ENCODE measurements at regions not wholly inside any gene's neighbourhood (a gene's known extent, or its start where the extent isn't known, plus 50 kb on each side); places are given as distances from the start of the nearest gene placed in this dataset.
"Not testable (repeated sequence)": the region's sequence is repeated elsewhere in the genome, so short reads cannot be mapped to it uniquely, and the experiment has no call there.

- ATAC-seq (replicated peaks in 1 of 2); H3K27ac Mint-ChIP-seq; H3K27me3 Mint-ChIP-seq (ENCODE audit: low read depth); H3K9me3 Mint-ChIP-seq; H3K4me3 Mint-ChIP-seq; H3K36me3 Mint-ChIP-seq (ENCODE audit: insufficient read depth in 2 of 2); DNase-seq; H3K4me1 Mint-ChIP-seq (ENCODE audit: low read depth): not testable (repeated sequence)
Measured at GRCh38 chr9:67635067-67635466, 223.7 kb upstream of the ANKRD20A1 start.

GRCh38 chr9:67611900-67612299, 246.8 kb upstream of the ANKRD20A1 start:
- not testable (repeated sequence) for H3K36me3 Mint-ChIP-seq (ENCODE audit: insufficient read depth in 2 of 2); DNase-seq; ATAC-seq (replicated peaks in 1 of 2); H3K4me3 Mint-ChIP-seq; H3K27me3 Mint-ChIP-seq (ENCODE audit: low read depth); H3K27ac Mint-ChIP-seq; H3K9me3 Mint-ChIP-seq; H3K4me1 Mint-ChIP-seq (ENCODE audit: low read depth)

- H3K4me3 Mint-ChIP-seq; ATAC-seq (replicated peaks in 1 of 2): not testable (repeated sequence)
Measured at GRCh38 chr9:67609872-67610271, 248.9 kb upstream of the ANKRD20A1 start.

GRCh38 chr9:67609435-67609834, 249.3 kb upstream of the ANKRD20A1 start:
- ATAC-seq (replicated peaks in 1 of 2); H3K27me3 Mint-ChIP-seq (ENCODE audit: low read depth); H3K27ac Mint-ChIP-seq; H3K4me1 Mint-ChIP-seq (ENCODE audit: low read depth); H3K9me3 Mint-ChIP-seq; DNase-seq; H3K4me3 Mint-ChIP-seq; H3K36me3 Mint-ChIP-seq (ENCODE audit: insufficient read depth in 2 of 2): not testable (repeated sequence)

More at GRCh38 chr9:67609872-67610271, 248.9 kb upstream of the ANKRD20A1 start:
- DNase-seq; H3K9me3 Mint-ChIP-seq; H3K27me3 Mint-ChIP-seq (ENCODE audit: low read depth); H3K27ac Mint-ChIP-seq; H3K36me3 Mint-ChIP-seq (ENCODE audit: insufficient read depth in 2 of 2); H3K4me1 Mint-ChIP-seq (ENCODE audit: low read depth): not testable (repeated sequence)

GRCh38 chr9:67605113-67605512, 253.6 kb upstream of the ANKRD20A1 start:
- not testable (repeated sequence) for H3K4me1 Mint-ChIP-seq (ENCODE audit: low read depth); H3K27ac Mint-ChIP-seq; ATAC-seq (replicated peaks in 1 of 2); H3K9me3 Mint-ChIP-seq; H3K27me3 Mint-ChIP-seq (ENCODE audit: low read depth); H3K36me3 Mint-ChIP-seq (ENCODE audit: insufficient read depth in 2 of 2); DNase-seq; H3K4me3 Mint-ChIP-seq

GRCh38 chr9:67603609-67604008, 255.1 kb upstream of the ANKRD20A1 start:
- not testable (repeated sequence) for H3K4me1 Mint-ChIP-seq (ENCODE audit: low read depth); ATAC-seq (replicated peaks in 1 of 2); H3K36me3 Mint-ChIP-seq (ENCODE audit: insufficient read depth in 2 of 2)

GRCh38 chr9:67592424-67592823, 266.3 kb upstream of the ANKRD20A1 start:
- not testable (repeated sequence) for H3K27me3 Mint-ChIP-seq (ENCODE audit: low read depth); H3K4me3 Mint-ChIP-seq; ATAC-seq (replicated peaks in 1 of 2); H3K27ac Mint-ChIP-seq; DNase-seq; H3K9me3 Mint-ChIP-seq; H3K36me3 Mint-ChIP-seq (ENCODE audit: insufficient read depth in 2 of 2); H3K4me1 Mint-ChIP-seq (ENCODE audit: low read depth)

More at GRCh38 chr9:67603609-67604008, 255.1 kb upstream of the ANKRD20A1 start:
- not testable (repeated sequence) for DNase-seq; H3K4me3 Mint-ChIP-seq; H3K27me3 Mint-ChIP-seq (ENCODE audit: low read depth); H3K27ac Mint-ChIP-seq; H3K9me3 Mint-ChIP-seq

- DNase-seq; H3K4me3 Mint-ChIP-seq; H3K4me1 Mint-ChIP-seq (ENCODE audit: low read depth); H3K9me3 Mint-ChIP-seq; H3K27me3 Mint-ChIP-seq (ENCODE audit: low read depth); H3K36me3 Mint-ChIP-seq (ENCODE audit: insufficient read depth in 2 of 2); H3K27ac Mint-ChIP-seq; ATAC-seq (replicated peaks in 1 of 2): not testable (repeated sequence)
Measured at GRCh38 chr9:67555874-67556273, 302.9 kb upstream of the ANKRD20A1 start.

GRCh38 chr9:67550044-67550443, 308.7 kb upstream of the ANKRD20A1 start:
- H3K27ac Mint-ChIP-seq; DNase-seq; H3K4me1 Mint-ChIP-seq (ENCODE audit: low read depth); H3K36me3 Mint-ChIP-seq (ENCODE audit: insufficient read depth in 2 of 2); ATAC-seq (replicated peaks in 1 of 2); H3K27me3 Mint-ChIP-seq (ENCODE audit: low read depth); H3K4me3 Mint-ChIP-seq; H3K9me3 Mint-ChIP-seq: not testable (repeated sequence)

GRCh38 chr9:67529834-67530233, 328.9 kb upstream of the ANKRD20A1 start:
- H3K27ac Mint-ChIP-seq; H3K36me3 Mint-ChIP-seq (ENCODE audit: insufficient read depth in 2 of 2); DNase-seq; H3K27me3 Mint-ChIP-seq (ENCODE audit: low read depth); H3K4me3 Mint-ChIP-seq; H3K9me3 Mint-ChIP-seq; H3K4me1 Mint-ChIP-seq (ENCODE audit: low read depth): not testable (repeated sequence)
- ATAC-seq (replicated peaks in 1 of 2), result peak in 1 of 2 donors; percentile 52

GRCh38 chr9:67516938-67517337, 341.8 kb upstream of the ANKRD20A1 start:
- ATAC-seq (replicated peaks in 1 of 2); H3K4me1 Mint-ChIP-seq (ENCODE audit: low read depth); H3K27me3 Mint-ChIP-seq (ENCODE audit: low read depth); H3K9me3 Mint-ChIP-seq; DNase-seq; H3K27ac Mint-ChIP-seq; H3K36me3 Mint-ChIP-seq (ENCODE audit: insufficient read depth in 2 of 2); H3K4me3 Mint-ChIP-seq: not testable (repeated sequence)

GRCh38 chr9:67514587-67514986, 344.1 kb upstream of the ANKRD20A1 start:
- H3K36me3 Mint-ChIP-seq (ENCODE audit: insufficient read depth in 2 of 2); ATAC-seq (replicated peaks in 1 of 2); H3K27me3 Mint-ChIP-seq (ENCODE audit: low read depth); H3K4me1 Mint-ChIP-seq (ENCODE audit: low read depth); H3K4me3 Mint-ChIP-seq; H3K9me3 Mint-ChIP-seq; H3K27ac Mint-ChIP-seq; DNase-seq: not testable (repeated sequence)

GRCh38 chr9:67503728-67504369, 354.9 kb upstream of the ANKRD20A1 start:
- H3K36me3 Mint-ChIP-seq (ENCODE audit: insufficient read depth in 2 of 2); H3K27me3 Mint-ChIP-seq (ENCODE audit: low read depth); H3K4me1 Mint-ChIP-seq (ENCODE audit: low read depth); H3K27ac Mint-ChIP-seq; DNase-seq; H3K9me3 Mint-ChIP-seq; ATAC-seq (replicated peaks in 1 of 2); H3K4me3 Mint-ChIP-seq: not testable (repeated sequence)

- not testable (repeated sequence) for H3K27ac Mint-ChIP-seq; ATAC-seq (replicated peaks in 1 of 2); H3K9me3 Mint-ChIP-seq
Measured at GRCh38 chr9:67492028-67492427, 366.7 kb upstream of the ANKRD20A1 start.

More at GRCh38 chr9:67492028-67492427, 366.7 kb upstream of the ANKRD20A1 start:
- not testable (repeated sequence) for H3K36me3 Mint-ChIP-seq (ENCODE audit: insufficient read depth in 2 of 2); DNase-seq; H3K27me3 Mint-ChIP-seq (ENCODE audit: low read depth); H3K4me3 Mint-ChIP-seq; H3K4me1 Mint-ChIP-seq (ENCODE audit: low read depth)
